ENCODE measurements at regions not wholly inside any gene's neighbourhood (a gene's known extent, or its start where the extent isn't known, plus 50 kb on each side); places are given as distances from the start of the nearest gene placed in this dataset.
A peak's percentile ranks its signal among the peaks of the same experiment; 100 is the strongest.

- H2AFZ ChIP-seq (replicated peaks) = no peak overlapping the region
- H3K4me3 ChIP-seq = no peak overlapping the region
- H3K4me1 Mint-ChIP-seq = peaks cover 5% of the 10 kb centered on the region
- no peak overlapping the region for H3K4me2 ChIP-seq
- TF ChIP-seq CTCF (IDR thresholded peaks at IDR 0.05) (no peak), EZH2 (IDR thresholded peaks at IDR 0.05) (no peak)
- H3K9me3 ChIP-seq (ENCODE audit: low read depth) = peaks cover 5% of the 10 kb centered on the region
- H4K20me1 ChIP-seq (ENCODE audit: low read depth) = no peaks in the 10 kb centered on the region
- peaks cover 12% of the 10 kb centered on the region for H3K27me3 Mint-ChIP-seq (ENCODE audit: insufficient read depth, low read depth)
- peak overlapping the region; percentile 1 for H3K4me3 Mint-ChIP-seq
- no peaks in the 10 kb centered on the region for H3F3A ChIP-seq (ENCODE audit: low read depth)
- no peaks in the 10 kb centered on the region for H3K4me1 ChIP-seq
- H3K36me3 Mint-ChIP-seq = no peaks in the 10 kb centered on the region
- no peaks in the 10 kb centered on the region for H3K79me2 ChIP-seq (ENCODE audit: low read depth)
- H3K27ac ChIP-seq = no peak overlapping the region
- H3K36me3 ChIP-seq = no peaks in the 10 kb centered on the region
- H3K9me3 Mint-ChIP-seq = peaks cover 7% of the 10 kb centered on the region
- peak overlapping the region; percentile 74 for H3K27ac Mint-ChIP-seq
- no peak for DNase-seq (ENCODE audit: low spot score)
- H3K9ac ChIP-seq = no peak overlapping the region
- no peaks in the 10 kb centered on the region for H3K27me3 ChIP-seq
Measured at GRCh38 chr16:11475896-11476630, 110.7 kb downstream of the LITAF start.

GRCh38 chr16:11476676-11477075 is 110.0 kb downstream of the LITAF start:
- peak overlapping the region; percentile 1 for H3K4me3 Mint-ChIP-seq
- H4K20me1 ChIP-seq (ENCODE audit: low read depth) = no peaks in the 10 kb centered on the region
- H3K27ac Mint-ChIP-seq = peak overlapping the region; percentile 50
- peaks cover 10% of the 10 kb centered on the region for H3K27me3 Mint-ChIP-seq (ENCODE audit: insufficient read depth, low read depth)
- no peaks in the 10 kb centered on the region for H3F3A ChIP-seq (ENCODE audit: low read depth)
- H2AFZ ChIP-seq (replicated peaks) = no peak overlapping the region
- H3K4me1 ChIP-seq = no peaks in the 10 kb centered on the region
- H3K36me3 ChIP-seq = no peaks in the 10 kb centered on the region
- peaks cover 5% of the 10 kb centered on the region for H3K4me1 Mint-ChIP-seq
- H3K9ac ChIP-seq = no peak overlapping the region
- no peak overlapping the region for H3K27ac ChIP-seq
- peaks cover 8% of the 10 kb centered on the region for H3K9me3 Mint-ChIP-seq
- H3K36me3 Mint-ChIP-seq = no peaks in the 10 kb centered on the region
- TF ChIP-seq EZH2 (IDR thresholded peaks at IDR 0.05) = no peak
- no peak for TF ChIP-seq CTCF (IDR thresholded peaks at IDR 0.05)
- TF ChIP-seq EZH2phosphoT487 (IDR thresholded peaks at IDR 0.05) = no peak
- H3K4me3 ChIP-seq = no peak overlapping the region
- no peak overlapping the region for H3K4me2 ChIP-seq
- DNase-seq (ENCODE audit: low spot score) = no peak
- no peaks in the 10 kb centered on the region for H3K27me3 ChIP-seq
- no peaks in the 10 kb centered on the region for H3K79me2 ChIP-seq (ENCODE audit: low read depth)
- H3K9me3 ChIP-seq (ENCODE audit: low read depth) = peaks cover 5% of the 10 kb centered on the region

GRCh38 chr16:11478431-11479119 is 108.1 kb downstream of the LITAF start:
- TF ChIP-seq EZH2phosphoT487 (IDR thresholded peaks at IDR 0.05) (no peak), EZH2 (IDR thresholded peaks at IDR 0.05) (no peak), CTCF (IDR thresholded peaks at IDR 0.05) (no peak)
- Histone ChIP-seq H3K4me3 (no peak overlapping the region), H2AFZ (replicated peaks) (no peak overlapping the region), H3F3A (ENCODE audit: low read depth) (no peaks in the 10 kb centered on the region), H3K79me2 (ENCODE audit: low read depth) (no peaks in the 10 kb centered on the region), H3K4me1 (no peaks in the 10 kb centered on the region), H3K27me3 (no peaks in the 10 kb centered on the region), H3K4me2 (no peak overlapping the region), H3K27ac (no peak overlapping the region), H3K9me3 (ENCODE audit: low read depth) (peaks cover 5% of the 10 kb centered on the region), H3K9ac (no peak overlapping the region), H3K36me3 (no peaks in the 10 kb centered on the region), H4K20me1 (ENCODE audit: low read depth) (no peaks in the 10 kb centered on the region)
- Mint-ChIP-seq H3K4me3 (no peak overlapping the region), H3K36me3 (no peaks in the 10 kb centered on the region), H3K4me1 (peaks cover 5% of the 10 kb centered on the region), H3K27ac (peak overlapping the region; percentile 88), H3K9me3 (peaks cover 21% of the 10 kb centered on the region), H3K27me3 (ENCODE audit: insufficient read depth, low read depth) (peaks cover 10% of the 10 kb centered on the region)
- DNase-seq (ENCODE audit: low spot score) = no peak
